ENCODE measurements at regions not wholly inside any gene's neighbourhood (a gene's known extent, or its start where the extent isn't known, plus 50 kb on each side); places are given as distances from the start of the nearest gene placed in this dataset.

DNA sequence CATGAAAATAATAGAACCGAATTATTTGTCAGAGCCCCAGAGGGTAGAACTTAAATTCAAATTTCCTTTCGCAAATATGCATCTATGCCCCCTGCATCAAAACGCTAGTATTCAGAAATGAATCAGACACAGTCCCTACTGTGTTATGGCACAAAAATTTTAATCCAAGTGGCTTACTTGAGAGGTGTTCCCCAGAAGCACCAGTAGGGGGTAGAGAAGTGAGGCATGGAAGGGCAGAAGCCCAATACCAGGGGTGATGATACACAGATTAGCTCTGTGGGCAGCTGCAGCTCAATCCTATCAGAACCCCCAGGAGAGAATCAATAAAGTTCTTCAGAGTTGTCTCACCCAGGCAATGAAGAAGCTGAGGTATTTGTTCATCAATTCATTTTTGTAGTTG is 342.2 kb downstream of the OMA1 start:
- no peaks in the 10 kb centered on the region for H3K9me3 ChIP-seq
- H3K4me3 ChIP-seq, result no peak overlapping the region
- H3K36me3 ChIP-seq, result no peaks in the 10 kb centered on the region
- H3K27ac ChIP-seq, result no peak overlapping the region
- H3K27me3 ChIP-seq, result no peaks in the 10 kb centered on the region
- DNase-seq, result no peak
- no peaks in the 10 kb centered on the region for H3K4me1 ChIP-seq
- intact Hi-C loops (cut with DNase I; ENCODE audit: low total_unique reads), result no loop called here
- TF ChIP-seq, protein P1, sequence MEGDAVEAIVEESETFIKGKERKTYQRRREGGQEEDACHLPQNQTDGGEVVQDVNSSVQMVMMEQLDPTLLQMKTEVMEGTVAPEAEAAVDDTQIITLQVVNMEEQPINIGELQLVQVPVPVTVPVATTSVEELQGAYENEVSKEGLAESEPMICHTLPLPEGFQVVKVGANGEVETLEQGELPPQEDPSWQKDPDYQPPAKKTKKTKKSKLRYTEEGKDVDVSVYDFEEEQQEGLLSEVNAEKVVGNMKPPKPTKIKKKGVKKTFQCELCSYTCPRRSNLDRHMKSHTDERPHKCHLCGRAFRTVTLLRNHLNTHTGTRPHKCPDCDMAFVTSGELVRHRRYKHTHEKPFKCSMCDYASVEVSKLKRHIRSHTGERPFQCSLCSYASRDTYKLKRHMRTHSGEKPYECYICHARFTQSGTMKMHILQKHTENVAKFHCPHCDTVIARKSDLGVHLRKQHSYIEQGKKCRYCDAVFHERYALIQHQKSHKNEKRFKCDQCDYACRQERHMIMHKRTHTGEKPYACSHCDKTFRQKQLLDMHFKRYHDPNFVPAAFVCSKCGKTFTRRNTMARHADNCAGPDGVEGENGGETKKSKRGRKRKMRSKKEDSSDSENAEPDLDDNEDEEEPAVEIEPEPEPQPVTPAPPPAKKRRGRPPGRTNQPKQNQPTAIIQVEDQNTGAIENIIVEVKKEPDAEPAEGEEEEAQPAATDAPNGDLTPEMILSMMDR (IDR thresholded peaks at IDR 0.05), result no peak

DNA sequence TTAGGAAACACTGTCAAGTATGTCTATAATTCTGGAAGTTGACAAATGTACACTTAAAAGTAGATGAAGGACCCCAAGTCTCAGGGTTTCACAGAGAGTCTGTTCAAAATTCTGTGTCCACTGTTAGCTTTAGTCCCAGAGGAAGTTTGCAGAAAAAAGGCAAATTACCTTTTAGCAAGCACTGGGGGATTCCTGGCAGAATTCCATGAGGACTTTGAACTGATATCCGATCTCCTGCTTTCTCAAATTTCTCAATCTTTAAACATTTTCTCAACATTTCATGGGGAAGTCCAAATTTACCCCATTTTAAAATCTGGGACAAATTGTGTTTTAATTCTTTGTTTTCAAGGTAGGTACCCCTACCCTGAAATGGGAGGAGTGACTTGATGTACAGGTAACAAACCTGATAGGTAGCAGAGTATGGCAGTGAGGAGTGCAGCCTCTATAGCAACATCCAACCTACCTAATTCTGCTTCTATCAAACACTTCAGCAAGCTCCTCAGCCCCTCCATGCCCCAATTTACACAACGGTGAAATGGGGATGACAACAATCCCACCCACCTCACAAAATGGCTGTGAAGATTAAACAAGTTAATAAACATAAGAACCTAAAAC is 344.9 kb downstream of the OMA1 start:
- no peak overlapping the region for H3K4me3 ChIP-seq
- no peaks in the 10 kb centered on the region for H3K4me1 ChIP-seq
- no peak for DNase-seq
- TF ChIP-seq, protein P1 (IDR thresholded peaks at IDR 0.05), result no peak
- intact Hi-C loops (cut with DNase I; ENCODE audit: low total_unique reads), result no loop called here
- H3K27ac ChIP-seq, result no peak overlapping the region
- no peaks in the 10 kb centered on the region for H3K27me3 ChIP-seq
- H3K9me3 ChIP-seq, result no peaks in the 10 kb centered on the region
- H3K36me3 ChIP-seq, result no peaks in the 10 kb centered on the region

DNA sequence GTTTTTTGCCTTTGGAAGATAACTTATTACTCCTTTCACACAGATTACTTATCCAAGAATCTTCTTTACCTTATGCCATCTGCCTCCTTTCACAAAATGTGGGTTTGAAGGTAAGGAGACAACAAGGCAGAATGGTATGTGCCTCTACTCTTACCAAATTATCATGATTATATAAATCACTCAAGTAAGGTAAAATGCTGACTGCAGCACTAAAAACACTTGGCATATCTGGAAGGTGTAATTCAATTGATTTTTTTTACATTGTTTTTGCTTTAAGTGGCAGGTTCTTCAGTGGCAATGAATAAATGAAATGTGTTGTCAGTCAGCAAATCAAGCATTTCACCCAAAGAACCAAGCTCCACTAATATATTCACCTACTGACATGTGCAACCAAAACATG is 346.1 kb downstream of the OMA1 start:
- TF ChIP-seq, protein P1 (IDR thresholded peaks at IDR 0.05), result no peak
- intact Hi-C loops (cut with DNase I; ENCODE audit: low total_unique reads), result no loop called here
- Histone ChIP-seq H3K27ac (no peak overlapping the region), H3K9me3 (no peaks in the 10 kb centered on the region), H3K27me3 (no peaks in the 10 kb centered on the region), H3K4me1 (no peaks in the 10 kb centered on the region), H3K4me3 (no peak overlapping the region), H3K36me3 (no peaks in the 10 kb centered on the region)
- DNase-seq, result no peak

DNA sequence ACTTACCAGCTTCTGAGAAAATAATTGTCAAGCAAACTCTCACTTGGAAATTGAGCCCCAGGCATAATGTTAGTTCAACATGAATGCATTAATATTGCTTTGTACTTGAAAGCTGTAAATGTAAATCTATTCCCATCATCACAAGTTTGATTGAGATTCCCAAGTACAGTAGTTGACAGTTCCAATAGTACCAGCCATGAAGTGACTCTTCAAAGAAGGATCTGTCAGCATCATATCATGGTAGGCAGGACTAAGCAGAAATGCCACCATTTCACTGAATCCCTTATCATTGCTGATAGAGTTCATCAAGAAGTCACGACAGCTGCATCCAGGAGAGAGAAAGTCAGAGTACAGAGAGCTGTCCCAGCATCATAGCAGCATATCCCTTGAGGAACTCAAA is 348.7 kb downstream of the OMA1 start:
- intact Hi-C loops (cut with DNase I; ENCODE audit: low total_unique reads), result no loop called here
- Histone ChIP-seq H3K9me3 (no peaks in the 10 kb centered on the region), H3K27ac (no peak overlapping the region), H3K27me3 (no peaks in the 10 kb centered on the region), H3K36me3 (no peaks in the 10 kb centered on the region), H3K4me3 (no peak overlapping the region), H3K4me1 (no peaks in the 10 kb centered on the region)
- TF ChIP-seq, protein P1 (IDR thresholded peaks at IDR 0.05), result no peak
- DNase-seq, result no peak

DNA sequence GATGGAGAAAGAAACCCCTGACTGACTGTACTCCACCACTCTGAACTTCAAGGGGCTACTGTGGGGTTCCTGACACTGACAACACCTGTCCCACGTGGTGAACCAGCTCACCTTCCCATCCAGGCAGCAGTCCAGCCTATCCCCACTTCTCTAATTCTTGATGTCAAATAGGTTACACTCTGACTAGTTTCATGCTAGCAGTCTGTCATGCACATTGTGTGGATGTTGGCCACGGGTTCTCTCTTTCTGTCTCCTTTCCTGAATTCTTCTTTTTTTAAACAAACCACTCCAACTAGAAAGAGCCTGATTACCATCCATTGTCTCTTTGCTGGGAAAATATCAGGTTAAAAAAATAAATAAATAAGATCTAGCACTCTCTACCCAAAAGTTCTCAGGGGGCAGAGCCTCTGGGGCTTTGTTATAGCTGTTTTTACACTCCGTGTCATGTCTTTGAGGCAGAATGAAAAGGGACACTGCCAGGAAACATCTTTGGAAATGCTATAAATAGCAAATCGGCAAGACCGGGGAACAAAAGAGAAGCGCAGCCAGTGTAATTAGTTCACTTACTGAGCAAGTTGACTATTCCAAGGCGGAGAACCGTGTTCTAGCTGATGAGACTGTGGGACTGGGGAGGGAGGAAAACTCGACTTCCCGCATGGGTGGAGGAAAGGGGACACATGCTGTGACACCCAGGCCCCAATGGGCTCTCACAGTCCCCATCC is 356.1 kb downstream of the OMA1 start:
- intact Hi-C loops (cut with DNase I; ENCODE audit: low total_unique reads), result no loop called here
- DNase-seq, result no peak

More for the DNA sequence above, 356.1 kb downstream of the OMA1 start:
- H3K9me3 ChIP-seq, result no peaks in the 10 kb centered on the region
- no peaks in the 10 kb centered on the region for H3K36me3 ChIP-seq
- TF ChIP-seq, protein P1 (IDR thresholded peaks at IDR 0.05), result no peak
- H3K4me1 ChIP-seq, result no peaks in the 10 kb centered on the region
- no peak overlapping the region for H3K4me3 ChIP-seq
- no peak overlapping the region for H3K27ac ChIP-seq
- H3K27me3 ChIP-seq, result no peaks in the 10 kb centered on the region
